ENCODE measurements at regions not wholly inside any gene's neighbourhood (a gene's known extent, or its start where the extent isn't known, plus 50 kb on each side); places are given as distances from the start of the nearest gene placed in this dataset.

DNA sequence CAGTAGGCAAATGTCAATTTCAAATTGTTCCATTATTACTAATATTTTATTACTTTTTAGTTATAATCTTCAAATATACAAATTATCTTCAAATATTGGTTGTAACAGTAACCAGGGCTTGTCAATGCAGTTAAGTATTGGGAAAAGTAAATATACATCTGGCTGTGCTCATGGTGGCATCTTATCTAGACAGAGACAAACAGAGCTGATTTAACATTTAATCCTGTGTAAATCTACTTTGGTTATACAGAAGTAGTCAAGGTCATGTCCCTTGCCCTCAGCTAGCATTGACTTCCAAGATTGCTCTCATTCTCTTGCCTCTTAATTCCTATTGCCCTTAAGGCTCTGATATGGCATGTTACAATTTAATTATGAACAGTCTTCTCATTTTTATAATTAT, 98.4 kb upstream of the KLHL1 start:
- TF ChIP-seq, protein P1, sequence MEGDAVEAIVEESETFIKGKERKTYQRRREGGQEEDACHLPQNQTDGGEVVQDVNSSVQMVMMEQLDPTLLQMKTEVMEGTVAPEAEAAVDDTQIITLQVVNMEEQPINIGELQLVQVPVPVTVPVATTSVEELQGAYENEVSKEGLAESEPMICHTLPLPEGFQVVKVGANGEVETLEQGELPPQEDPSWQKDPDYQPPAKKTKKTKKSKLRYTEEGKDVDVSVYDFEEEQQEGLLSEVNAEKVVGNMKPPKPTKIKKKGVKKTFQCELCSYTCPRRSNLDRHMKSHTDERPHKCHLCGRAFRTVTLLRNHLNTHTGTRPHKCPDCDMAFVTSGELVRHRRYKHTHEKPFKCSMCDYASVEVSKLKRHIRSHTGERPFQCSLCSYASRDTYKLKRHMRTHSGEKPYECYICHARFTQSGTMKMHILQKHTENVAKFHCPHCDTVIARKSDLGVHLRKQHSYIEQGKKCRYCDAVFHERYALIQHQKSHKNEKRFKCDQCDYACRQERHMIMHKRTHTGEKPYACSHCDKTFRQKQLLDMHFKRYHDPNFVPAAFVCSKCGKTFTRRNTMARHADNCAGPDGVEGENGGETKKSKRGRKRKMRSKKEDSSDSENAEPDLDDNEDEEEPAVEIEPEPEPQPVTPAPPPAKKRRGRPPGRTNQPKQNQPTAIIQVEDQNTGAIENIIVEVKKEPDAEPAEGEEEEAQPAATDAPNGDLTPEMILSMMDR (IDR thresholded peaks at IDR 0.05; ENCODE audit: insufficient read depth, low read depth, low read length): no peak
- TF ChIP-seq EZH2 (IDR thresholded peaks at IDR 0.05; ENCODE audit: insufficient read depth, low read length): no peak

Measured in astrocyte (in vitro differentiated cells and primary cell).